EH (cell line): ENCODE measurements at regions not wholly inside any gene's neighbourhood (a gene's known extent, or its start where the extent isn't known, plus 50 kb on each side); places are given as distances from the start of the nearest gene placed in this dataset.

Source experiments
- DNase-seq: peaks from one replicate; pipeline ENCODE4 v3.0.0-alpha.2; 2015; ENCODE audit warnings: low read depth

DNA sequence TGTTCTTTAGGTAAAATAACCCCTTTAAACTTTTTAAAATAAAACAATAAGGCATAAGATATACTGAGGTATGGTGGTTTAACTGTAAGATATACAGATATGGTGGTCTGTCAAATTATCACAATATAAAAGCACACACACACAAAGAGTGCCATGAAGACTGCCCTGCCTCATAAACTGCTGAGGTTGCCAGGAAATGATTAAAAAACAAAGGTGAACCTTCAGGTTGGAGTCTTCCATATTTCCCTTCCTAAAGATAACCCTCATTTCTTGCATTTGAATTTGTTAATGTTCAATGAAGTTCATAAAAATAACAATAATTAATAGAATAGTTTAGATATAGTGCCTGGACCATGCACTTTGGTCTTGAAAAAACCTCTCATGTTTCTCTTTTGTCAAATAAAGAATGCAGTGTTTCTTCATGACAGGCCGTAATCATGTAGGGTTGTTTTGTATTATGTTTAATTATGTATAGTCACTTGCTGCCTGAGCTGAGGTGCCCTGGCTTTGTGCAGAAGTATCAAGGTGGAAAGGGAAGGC is 123.6 kb upstream of the B3GALT2 start:
- DNase-seq = no peak

DNA sequence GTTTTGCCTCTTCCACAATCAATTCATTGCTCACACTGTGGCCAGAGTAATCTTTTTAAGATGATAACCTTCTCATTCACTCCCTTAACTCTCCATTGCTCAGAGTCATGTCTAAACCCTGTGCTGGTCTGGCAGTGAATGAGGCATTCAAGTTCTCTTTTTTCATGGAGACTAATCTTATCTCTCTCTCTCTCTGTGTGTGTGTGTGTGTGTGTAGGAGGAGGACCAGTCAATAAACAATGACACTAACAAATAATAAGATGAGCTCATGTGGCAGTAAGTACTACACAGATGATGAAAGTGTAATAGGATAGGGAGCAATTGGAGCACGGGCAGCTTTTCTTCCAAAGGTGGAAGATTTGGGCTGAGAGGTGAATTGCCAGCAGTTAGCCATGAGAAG is 122.0 kb upstream of the B3GALT2 start:
- no peak for DNase-seq

DNA sequence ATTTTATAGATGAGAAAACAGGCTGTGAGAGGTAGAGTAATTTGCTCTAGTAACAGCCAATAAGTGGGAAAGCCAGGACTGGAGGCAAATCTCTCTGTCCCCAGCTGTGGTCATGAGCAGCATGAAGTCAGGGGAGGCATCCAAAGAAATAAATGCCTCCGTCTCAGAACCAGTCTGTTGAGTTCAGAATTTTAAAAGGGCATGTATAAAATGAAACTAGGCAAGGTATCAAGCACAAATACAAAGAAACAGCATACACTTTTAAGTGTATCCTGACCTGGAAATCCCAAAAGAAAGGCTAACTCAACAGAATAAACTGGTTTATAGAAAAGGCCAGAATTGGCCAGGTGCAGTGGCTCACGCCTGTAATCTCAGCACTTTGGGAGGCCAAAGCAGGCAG is 120.0 kb upstream of the B3GALT2 start:
- DNase-seq = no peak
